ENCODE measurements at regions not wholly inside any gene's neighbourhood (a gene's known extent, or its start where the extent isn't known, plus 50 kb on each side); places are given as distances from the start of the nearest gene placed in this dataset.

DNA sequence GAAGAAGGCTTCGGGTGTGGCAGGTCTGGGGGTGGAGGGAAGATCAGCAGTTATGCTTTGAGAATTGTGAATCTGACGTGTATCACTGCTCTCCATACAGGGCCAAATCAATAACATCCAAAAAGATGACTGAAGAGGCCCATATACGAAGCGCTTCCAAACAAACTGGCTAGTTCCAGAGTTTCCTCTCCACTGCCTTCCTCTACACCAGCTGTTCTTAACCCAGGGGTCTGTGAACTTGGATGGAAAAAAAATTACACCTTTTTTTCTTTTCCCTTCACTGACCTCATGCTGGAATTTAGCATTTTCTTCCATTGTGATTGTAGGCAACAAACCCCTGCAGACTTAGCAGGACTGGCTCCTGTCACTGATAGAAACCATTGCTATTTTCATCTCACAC lies 77.1 kb upstream of the NBL1 start:
- no peak overlapping the region for H3K4me3 ChIP-seq (ENCODE audit: control insufficient read depth, low read depth, low read length)
- no peak for DNase-seq (ENCODE audit: low read depth)
- TF ChIP-seq, protein P1, sequence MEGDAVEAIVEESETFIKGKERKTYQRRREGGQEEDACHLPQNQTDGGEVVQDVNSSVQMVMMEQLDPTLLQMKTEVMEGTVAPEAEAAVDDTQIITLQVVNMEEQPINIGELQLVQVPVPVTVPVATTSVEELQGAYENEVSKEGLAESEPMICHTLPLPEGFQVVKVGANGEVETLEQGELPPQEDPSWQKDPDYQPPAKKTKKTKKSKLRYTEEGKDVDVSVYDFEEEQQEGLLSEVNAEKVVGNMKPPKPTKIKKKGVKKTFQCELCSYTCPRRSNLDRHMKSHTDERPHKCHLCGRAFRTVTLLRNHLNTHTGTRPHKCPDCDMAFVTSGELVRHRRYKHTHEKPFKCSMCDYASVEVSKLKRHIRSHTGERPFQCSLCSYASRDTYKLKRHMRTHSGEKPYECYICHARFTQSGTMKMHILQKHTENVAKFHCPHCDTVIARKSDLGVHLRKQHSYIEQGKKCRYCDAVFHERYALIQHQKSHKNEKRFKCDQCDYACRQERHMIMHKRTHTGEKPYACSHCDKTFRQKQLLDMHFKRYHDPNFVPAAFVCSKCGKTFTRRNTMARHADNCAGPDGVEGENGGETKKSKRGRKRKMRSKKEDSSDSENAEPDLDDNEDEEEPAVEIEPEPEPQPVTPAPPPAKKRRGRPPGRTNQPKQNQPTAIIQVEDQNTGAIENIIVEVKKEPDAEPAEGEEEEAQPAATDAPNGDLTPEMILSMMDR (conservative IDR thresholded peaks at IDR 0.05; ENCODE audit: control insufficient read depth, insufficient read depth, low read depth, low read length) = no peak

DNA sequence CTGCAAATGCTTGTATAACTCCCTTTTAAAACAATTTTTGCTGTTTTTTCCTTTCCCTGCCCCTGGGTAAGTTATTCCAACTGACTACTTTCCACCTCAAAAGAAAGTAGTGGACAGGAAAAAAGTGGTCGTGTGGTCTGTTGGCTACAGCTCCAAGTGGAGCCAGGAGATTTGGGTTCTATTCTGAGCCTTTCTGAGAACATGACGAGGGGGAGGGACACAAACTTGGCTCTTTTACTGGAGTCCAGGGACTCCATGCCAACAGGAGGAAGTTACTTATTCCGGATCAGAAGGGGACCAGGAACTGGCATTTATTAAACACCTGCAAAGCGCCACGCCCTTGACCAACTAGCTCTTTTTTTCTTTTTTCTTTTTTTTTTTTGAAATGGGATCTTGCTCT lies 79.0 kb upstream of the CAPZB start:
- no peak overlapping the region for H3K4me3 ChIP-seq (ENCODE audit: control insufficient read depth, low read depth, low read length)
- TF ChIP-seq, protein P1 (conservative IDR thresholded peaks at IDR 0.05; ENCODE audit: control insufficient read depth, insufficient read depth, low read depth, low read length) = no peak
- no peak for DNase-seq (ENCODE audit: low read depth)

DNA sequence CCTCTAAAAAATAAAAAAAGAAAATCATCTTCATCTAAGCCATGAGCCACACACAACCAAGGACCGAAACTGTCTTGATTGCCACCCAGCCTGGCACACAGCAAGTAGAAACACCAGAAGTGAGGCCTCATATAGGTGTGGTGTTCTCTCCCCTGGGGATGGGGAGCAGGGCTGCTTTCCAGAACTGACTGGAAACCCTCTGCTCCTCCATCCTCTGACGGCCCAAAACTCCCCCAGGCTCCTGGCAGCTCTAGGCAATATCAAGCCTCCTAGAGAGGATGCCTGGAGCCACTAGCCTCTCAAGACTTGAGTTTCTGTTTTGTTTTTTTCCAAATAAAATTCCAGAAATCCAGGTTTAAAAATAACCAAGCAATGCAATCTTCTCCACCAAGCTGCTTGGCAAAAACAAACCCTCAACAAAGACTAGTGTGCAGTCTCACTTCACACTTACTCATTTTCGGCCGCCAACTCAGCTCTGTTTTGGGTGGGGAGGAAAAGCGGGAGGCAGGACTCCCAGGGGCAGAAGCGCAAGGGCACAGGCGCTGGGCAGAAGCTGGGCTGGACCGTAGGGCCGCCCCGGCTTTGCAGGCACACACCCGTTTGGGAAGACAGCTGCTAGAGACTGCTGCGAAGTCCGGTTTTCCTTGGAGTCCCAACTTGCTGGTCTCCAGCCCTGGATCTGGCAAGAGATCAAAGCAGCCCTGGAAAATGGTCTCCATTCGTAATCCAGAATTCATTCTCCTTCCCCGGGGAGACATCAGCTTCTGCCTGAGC lies 78.2 kb upstream of the CAPZB start:
- peak; percentile 73 for DNase-seq (ENCODE audit: low read depth)
- TF ChIP-seq, protein P1 (conservative IDR thresholded peaks at IDR 0.05; ENCODE audit: control insufficient read depth, insufficient read depth, low read depth, low read length) = no peak

DNA sequence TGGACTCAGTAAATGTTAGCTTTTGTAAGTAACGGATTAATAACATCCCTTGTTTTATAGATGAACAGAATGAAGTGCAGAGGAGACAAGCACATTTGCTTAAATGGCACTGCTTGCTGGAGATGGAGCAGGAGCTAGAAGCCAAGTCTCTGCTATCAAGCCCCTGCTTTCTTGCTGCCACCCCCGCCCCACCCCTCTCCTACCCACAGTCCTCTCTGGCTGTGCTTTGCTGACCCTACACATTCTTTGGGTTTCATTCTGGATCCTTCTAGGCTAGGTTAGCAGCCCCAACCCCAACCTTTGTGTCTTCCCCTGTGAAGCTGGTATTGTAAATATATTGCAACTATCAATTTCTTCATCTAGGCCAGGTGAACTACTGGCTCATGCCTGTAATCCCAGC lies 77.5 kb upstream of the CAPZB start:
- TF ChIP-seq, protein P1 (conservative IDR thresholded peaks at IDR 0.05; ENCODE audit: control insufficient read depth, insufficient read depth, low read depth, low read length) = no peak
- H3K4me3 ChIP-seq (ENCODE audit: control insufficient read depth, low read depth, low read length) = no peak overlapping the region
- no peak for DNase-seq (ENCODE audit: low read depth)

More for the DNA sequence above, 78.2 kb upstream of the CAPZB start:
- peak overlapping the region; percentile 16 for H3K4me3 ChIP-seq (ENCODE audit: control insufficient read depth, low read depth, low read length)

DNA sequence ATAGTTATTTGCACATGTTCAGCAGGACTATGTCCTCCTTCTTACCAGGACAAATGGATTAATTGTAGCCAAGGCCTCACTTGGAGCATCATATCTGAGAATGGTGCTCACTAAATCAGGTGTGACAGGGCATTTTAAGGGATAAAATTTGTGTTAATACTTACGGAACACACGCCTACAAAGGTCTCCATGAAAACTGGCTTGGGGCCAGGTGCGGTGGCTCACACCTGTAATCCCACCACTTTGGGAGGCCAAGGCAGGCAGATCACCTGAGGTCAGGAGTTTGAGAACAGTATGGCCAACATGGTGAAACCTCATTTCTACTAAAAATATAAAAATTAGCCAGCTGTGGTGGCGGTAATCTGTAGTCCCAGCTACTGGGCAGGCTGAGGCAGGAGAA lies 75.1 kb upstream of the CAPZB start:
- H3K4me3 ChIP-seq (ENCODE audit: control insufficient read depth, low read depth, low read length) = no peak overlapping the region
- TF ChIP-seq, protein P1 (conservative IDR thresholded peaks at IDR 0.05; ENCODE audit: control insufficient read depth, insufficient read depth, low read depth, low read length) = no peak
- no peak for DNase-seq (ENCODE audit: low read depth)

DNA sequence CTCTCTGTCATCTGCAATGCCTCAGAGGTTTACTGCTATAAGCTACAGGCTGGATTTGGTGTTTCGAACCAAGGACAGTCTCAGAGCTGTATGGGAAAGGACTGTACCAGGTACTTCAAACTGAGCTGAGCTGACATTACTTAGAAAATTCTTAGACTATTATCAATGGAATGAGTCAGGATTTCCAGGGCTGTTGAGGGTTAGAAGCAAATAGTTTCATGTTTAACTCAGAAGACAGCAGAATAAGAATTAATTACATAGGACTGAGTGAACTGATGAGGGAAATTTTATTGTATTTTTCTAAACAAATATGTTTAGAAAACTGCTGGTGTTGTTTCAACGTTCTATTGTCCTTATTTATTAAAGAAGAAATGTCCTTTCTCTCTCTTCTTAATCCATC lies 74.3 kb upstream of the CAPZB start:
- peak; percentile 81 for DNase-seq (ENCODE audit: low read depth)
- TF ChIP-seq, protein P1 (conservative IDR thresholded peaks at IDR 0.05; ENCODE audit: control insufficient read depth, insufficient read depth, low read depth, low read length) = no peak
- no peak overlapping the region for H3K4me3 ChIP-seq (ENCODE audit: control insufficient read depth, low read depth, low read length)
